Astrocyte of the spinal cord (primary cell): ENCODE measurements at regions not wholly inside any gene's neighbourhood (a gene's known extent, or its start where the extent isn't known, plus 50 kb on each side); places are given as distances from the start of the nearest gene placed in this dataset.

Experiments used
- DNase-seq: peaks from one replicate; pipeline ENCODE4 v3.0.0; 2011; ENCODE audit warnings: low read depth, low spot score
- H3K4me3 ChIP-seq: 2 replicates; pipeline ENCODE4 v1.5.1; 2011; ENCODE audit warnings: low read depth, mild to moderate bottlenecking, low read length, moderate library complexity
- in situ Hi-C: cut with HindIII; loops from 2 replicates; pipeline ENCODE4 v1.10.0; 2017; ENCODE audit warnings: low sequenced_read_pairs
- TF ChIP-seq, protein P1 (sequence below): IDR thresholded peaks from 2 replicates; pipeline ENCODE4 v1.5.1; 2012; ENCODE audit warnings: low read depth, mild to moderate bottlenecking, low read length, inconsistent platforms

DNA sequence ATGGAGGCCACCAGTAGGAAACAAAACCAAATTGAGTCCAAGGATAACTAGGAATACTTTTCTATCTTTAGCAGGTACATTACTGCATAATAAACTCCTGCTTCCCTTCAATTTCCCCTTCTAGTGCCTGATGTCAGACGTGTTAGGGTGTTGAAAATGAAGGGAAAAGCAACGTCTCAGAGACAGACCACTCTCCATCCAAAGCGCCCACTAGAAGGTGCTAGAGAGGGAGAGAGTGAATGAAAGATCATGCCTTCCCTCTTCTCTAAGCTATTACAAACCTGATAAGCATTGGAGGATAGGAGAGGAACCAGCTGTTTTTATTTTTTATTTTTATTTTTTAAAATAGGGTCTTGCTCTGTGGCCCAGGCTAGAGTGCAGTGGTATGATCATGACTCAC, 64.1 kb downstream of the ZNF641 start:
- no peak overlapping the region for H3K4me3 ChIP-seq
- TF ChIP-seq, protein P1, sequence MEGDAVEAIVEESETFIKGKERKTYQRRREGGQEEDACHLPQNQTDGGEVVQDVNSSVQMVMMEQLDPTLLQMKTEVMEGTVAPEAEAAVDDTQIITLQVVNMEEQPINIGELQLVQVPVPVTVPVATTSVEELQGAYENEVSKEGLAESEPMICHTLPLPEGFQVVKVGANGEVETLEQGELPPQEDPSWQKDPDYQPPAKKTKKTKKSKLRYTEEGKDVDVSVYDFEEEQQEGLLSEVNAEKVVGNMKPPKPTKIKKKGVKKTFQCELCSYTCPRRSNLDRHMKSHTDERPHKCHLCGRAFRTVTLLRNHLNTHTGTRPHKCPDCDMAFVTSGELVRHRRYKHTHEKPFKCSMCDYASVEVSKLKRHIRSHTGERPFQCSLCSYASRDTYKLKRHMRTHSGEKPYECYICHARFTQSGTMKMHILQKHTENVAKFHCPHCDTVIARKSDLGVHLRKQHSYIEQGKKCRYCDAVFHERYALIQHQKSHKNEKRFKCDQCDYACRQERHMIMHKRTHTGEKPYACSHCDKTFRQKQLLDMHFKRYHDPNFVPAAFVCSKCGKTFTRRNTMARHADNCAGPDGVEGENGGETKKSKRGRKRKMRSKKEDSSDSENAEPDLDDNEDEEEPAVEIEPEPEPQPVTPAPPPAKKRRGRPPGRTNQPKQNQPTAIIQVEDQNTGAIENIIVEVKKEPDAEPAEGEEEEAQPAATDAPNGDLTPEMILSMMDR = peak; percentile 43
- in situ Hi-C loops = no loop called here
- DNase-seq = no peak

DNA sequence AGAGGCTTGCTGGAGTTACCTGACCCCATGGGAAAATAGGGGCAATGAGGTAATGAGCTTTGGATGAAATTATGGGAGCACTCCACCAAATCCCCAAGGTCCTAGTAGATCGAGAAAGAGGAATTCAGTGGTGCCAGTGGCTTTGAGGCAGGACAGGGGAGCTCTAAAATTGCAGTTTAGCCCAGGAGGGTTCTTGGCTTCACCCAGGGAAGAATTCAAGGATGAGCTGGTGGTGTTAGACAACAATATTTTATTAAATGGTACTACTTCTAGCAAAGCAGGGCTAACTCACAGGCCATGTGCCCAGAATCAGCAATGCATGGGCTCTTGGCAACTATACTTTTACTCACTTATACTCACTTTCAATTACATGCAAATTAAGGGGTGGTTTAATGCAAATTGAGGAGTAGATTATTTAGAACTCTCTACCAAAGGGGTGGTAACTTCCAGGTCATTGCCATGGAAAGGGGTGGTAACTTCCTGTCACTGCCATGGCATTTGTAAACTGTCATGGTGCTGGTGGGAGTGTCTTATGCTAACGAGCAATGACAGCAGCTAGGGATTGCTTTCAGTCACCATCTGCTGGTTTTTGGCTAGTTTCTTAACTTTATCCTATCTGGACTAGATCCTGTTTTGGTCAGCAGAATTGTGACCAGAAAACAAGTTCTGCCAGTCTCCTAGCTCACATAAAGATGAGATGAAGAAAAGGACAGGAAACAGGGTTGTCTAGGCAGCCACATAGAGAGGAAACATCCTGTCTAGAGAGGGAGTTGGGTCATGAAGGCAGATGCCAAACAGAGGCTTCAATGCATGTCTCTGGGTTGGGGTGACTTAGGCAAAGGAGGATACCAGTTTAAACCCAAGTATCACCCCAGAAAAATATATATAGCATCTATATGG, 64.7 kb downstream of the ZNF641 start:
- no peak for DNase-seq
- TF ChIP-seq, protein P1 = no peak
- in situ Hi-C loops = no loop called here
- no peak overlapping the region for H3K4me3 ChIP-seq

GRCh38 chr12:48281811-48282210, 68.9 kb downstream of the ZNF641 start:
- in situ Hi-C loops = no loop called here
- TF ChIP-seq, protein P1 = no peak
- H3K4me3 ChIP-seq = no peak overlapping the region
- no peak for DNase-seq

- DNase-seq = no peak
- no peak overlapping the region for H3K4me3 ChIP-seq
- TF ChIP-seq, protein P1 = no peak
- in situ Hi-C loops = no loop called here
These were observed 70.1 kb downstream of the ZNF641 start for GRCh38 chr12:48280572-48280971.

DNA sequence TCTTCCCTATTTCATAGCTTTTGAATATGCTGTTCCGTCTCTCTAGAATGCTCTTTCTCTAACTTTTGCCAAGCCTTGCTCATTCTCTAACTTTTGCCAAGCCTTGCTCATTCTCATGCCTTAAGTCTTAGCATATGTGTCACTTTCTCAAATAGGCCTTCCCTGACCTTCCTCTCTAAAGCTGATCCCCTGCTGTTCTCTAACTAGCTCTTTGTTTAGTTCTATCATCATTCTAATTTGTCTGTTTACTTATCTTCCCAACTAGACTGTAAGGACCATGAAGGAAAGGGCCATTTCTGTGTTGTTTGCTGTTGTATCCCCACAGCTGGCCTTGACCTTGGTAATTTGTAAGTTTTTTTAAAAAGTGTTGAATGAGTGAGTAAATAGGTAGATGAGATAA, 71.1 kb downstream of the ZNF641 start:
- in situ Hi-C loops = no loop called here
- no peak overlapping the region for H3K4me3 ChIP-seq
- TF ChIP-seq, protein P1 = no peak
- no peak for DNase-seq

GRCh38 chr12:48279101-48279500, 71.6 kb downstream of the ZNF641 start:
- DNase-seq = no peak
- no peak overlapping the region for H3K4me3 ChIP-seq
- in situ Hi-C loops = no loop called here
- TF ChIP-seq, protein P1 = no peak
